GM12878 (cell line): ENCODE measurements at regions not wholly inside any gene's neighbourhood (a gene's known extent, or its start where the extent isn't known, plus 50 kb on each side); places are given as distances from the start of the nearest gene placed in this dataset.

Experiments
- ATAC-seq: fragments of 200-7000 bp; cut with Tn5 transposase; 3 replicates; pipeline ENCODE4 v1.9.1; 2020; ENCODE audit warnings: mild to moderate bottlenecking, moderate library complexity
- BruUV-seq: library from RNA; stranded (reverse); fragments of 400-500 nt; replicated peaks from 2 replicates; lab custom pipeline; 2021; lab: Mats Ljungman, UMichigan
- CTCF ChIA-PET: fragments of 300-600 bp; sonication (Branson Sonifier 250); formaldehyde crosslinking; extraction: SDS; loops from one replicate; lab custom pipeline; 2021; ENCODE audit warnings: inconsistent platforms; lab: Yijun Ruan, JAX
- POLR2A ChIA-PET: fragments of 350-600 bp; formaldehyde crosslinking; extraction: SDS; loops from one replicate; lab custom pipeline; 2021; ENCODE audit warnings: inconsistent platforms; lab: Charles Lee
- RAD21 ChIA-PET: fragments of 300-600 bp; sonication (Branson Sonifier 250); formaldehyde crosslinking; loops from one replicate; lab custom pipeline; 2023; ENCODE audit warnings: antibody characterized with exemption; ENCODE audit not compliant: unreplicated experiment; lab: Charles Lee
- SMC1A ChIA-PET: fragments of 300-600 bp; sonication (Branson Sonifier 250); formaldehyde crosslinking; loops from one replicate; lab custom pipeline; 2023; ENCODE audit not compliant: unreplicated experiment, uncharacterized antibody; lab: Charles Lee
- DNase-seq: peaks from one replicate; pipeline ENCODE4 v3.0.0-alpha.2; 2011; ENCODE audit warnings: low read depth, low spot score
- FAIRE-seq: peaks from 3 replicates; lab custom pipeline; 2011; peaks lifted over from hg19 to GRCh38; lab: Jason Lieb, UNC
- H2AFZ ChIP-seq: 2 replicates; pipeline ENCODE4 v1.6.0; 2011; ENCODE audit warnings: low read depth, low read length, control low read depth; ENCODE audit not compliant: control insufficient read depth
- H3K27ac ChIP-seq: 2 replicates; pipeline ENCODE4 v1.5.1; 2011; ENCODE audit warnings: control low read depth; ENCODE audit not compliant: control insufficient read depth, insufficient read depth
- H3K27me3 ChIP-seq, 2 experiments: replicated peaks in 1 of 2; 2 replicates each; pipeline versions ENCODE4 v1.6.0 to v1.6.1; 2011; ENCODE audit warnings: low read length in 1 of 2; ENCODE audit not compliant: control insufficient read depth in 2 of 2, insufficient read depth in 2 of 2
- H3K36me3 ChIP-seq, 2 experiments: 2 replicates each; pipeline ENCODE4 v1.5.1; 2011; ENCODE audit warnings: low read length in 1 of 2; ENCODE audit not compliant: control insufficient read depth in 2 of 2, insufficient read depth in 2 of 2
- H3K4me1 ChIP-seq: 2 replicates; pipeline ENCODE4 v1.6.1; 2011; ENCODE audit warnings: mild to moderate bottlenecking, low read length, moderate library complexity, mixed read lengths; ENCODE audit not compliant: control insufficient read depth, insufficient read depth
- H3K4me2 ChIP-seq: 2 replicates; pipeline ENCODE4 v1.6.0; 2011; ENCODE audit warnings: control low read depth; ENCODE audit not compliant: control insufficient read depth, insufficient read depth
- H3K4me3 ChIP-seq: fragments of 200-600 bp; sonication (generic); 2 replicates; pipeline ENCODE4 v1.5.1; 2016
- H3K79me2 ChIP-seq: 2 replicates; pipeline ENCODE4 v1.6.0; 2011; ENCODE audit warnings: low read length; ENCODE audit not compliant: control insufficient read depth, insufficient read depth
- H3K9ac ChIP-seq: 2 replicates; pipeline ENCODE4 v1.8.0; 2011; ENCODE audit warnings: low read length, control low read depth, mixed read lengths; ENCODE audit not compliant: control insufficient read depth, insufficient read depth
- H3K9me3 ChIP-seq: replicated peaks from 3 replicates; pipeline ENCODE4 v1.5.1; 2011; ENCODE audit warnings: mild to moderate bottlenecking, low read length; ENCODE audit not compliant: control insufficient read depth, insufficient read depth
- H4K20me1 ChIP-seq: 2 replicates; pipeline ENCODE4 v1.6.0; 2011; ENCODE audit not compliant: control insufficient read depth, insufficient read depth
- BCL11A ChIP-seq: IDR thresholded peaks from 2 replicates; pipeline ENCODE4 v1.6.1; 2011; ENCODE audit warnings: low read depth, low read length
- BMI1 ChIP-seq: fragments of 450-650 bp; IDR thresholded peaks from 2 replicates; pipeline ENCODE4 v1.6.1; 2016; ENCODE audit warnings: mild to moderate bottlenecking, moderate library complexity, borderline replicate concordance
- E4F1 ChIP-seq: fragments of 450-650 bp; IDR thresholded peaks from 2 replicates; pipeline ENCODE4 v1.6.1; 2018; ENCODE audit warnings: borderline replicate concordance, mild to moderate bottlenecking; ENCODE audit not compliant: partially characterized antibody
- ESRRA ChIP-seq: IDR thresholded peaks from 2 replicates; pipeline ENCODE4 v1.6.1; 2012; ENCODE audit warnings: mild to moderate bottlenecking, low read length, improper control_type of control experiment
- FOS ChIP-seq: IDR thresholded peaks from 3 replicates; pipeline ENCODE4 v1.6.1; 2011; ENCODE audit warnings: borderline replicate concordance; ENCODE audit not compliant: insufficient read length; ENCODE audit errors: extremely low read depth
- FOXK2 ChIP-seq: fragments of 450-650 bp; IDR thresholded peaks from 2 replicates; pipeline ENCODE4 v1.6.1; 2017; ENCODE audit warnings: mild to moderate bottlenecking, moderate library complexity
- IKZF1 ChIP-seq: fragments of 450-650 bp; conservative IDR thresholded peaks from 2 replicates; pipeline ENCODE4 v1.6.1; 2017; ENCODE audit warnings: antibody characterized with exemption, mild to moderate bottlenecking
- KAT2A ChIP-seq: conservative IDR thresholded peaks from 2 replicates; pipeline ENCODE4 v1.6.1; 2011; ENCODE audit warnings: low read depth, low read length; ENCODE audit not compliant: control insufficient read depth
- MAX ChIP-seq: IDR thresholded peaks from 2 replicates; pipeline ENCODE4 v1.6.1; 2012; ENCODE audit warnings: low read depth, low read length, improper control_type of control experiment
- NKRF ChIP-seq: fragments of 450-650 bp; conservative IDR thresholded peaks from 2 replicates; pipeline ENCODE4 v1.6.1; 2017; ENCODE audit warnings: mild to moderate bottlenecking, moderate library complexity
- PAX5 ChIP-seq: IDR thresholded peaks from 2 replicates; pipeline ENCODE4 v1.6.1; 2011; ENCODE audit warnings: low read depth, low read length, borderline replicate concordance
- POLR2A ChIP-seq: IDR thresholded peaks from 2 replicates; pipeline ENCODE4 v1.6.1; 2011; ENCODE audit warnings: low read depth, mild to moderate bottlenecking, low read length
- POU2F2 ChIP-seq: IDR thresholded peaks from 3 replicates; pipeline ENCODE4 v1.6.1; 2011; ENCODE audit warnings: low read depth, mild to moderate bottlenecking, low read length, borderline replicate concordance
- RELB ChIP-seq: fragments of 450-650 bp; IDR thresholded peaks from 2 replicates; pipeline ENCODE4 v1.6.1; 2017; ENCODE audit warnings: low read depth, mild to moderate bottlenecking, moderate library complexity
- RFX5 ChIP-seq: IDR thresholded peaks from 2 replicates; pipeline ENCODE4 v1.6.1; 2011; ENCODE audit warnings: low read depth, low read length, improper control_type of control experiment
- SMARCA5 ChIP-seq: fragments of 450-650 bp; IDR thresholded peaks from 2 replicates; pipeline ENCODE4 v1.6.1; 2017; ENCODE audit warnings: mild to moderate bottlenecking
- SREBF1 ChIP-seq: IDR thresholded peaks from 2 replicates; pipeline ENCODE4 v1.6.1; 2012; ENCODE audit warnings: mild to moderate bottlenecking, low read length
- TAF1 ChIP-seq: IDR thresholded peaks from 2 replicates; pipeline ENCODE4 v1.6.1; 2011; ENCODE audit warnings: mild to moderate bottlenecking, low read depth, low read length, borderline replicate concordance
- ZNF24 ChIP-seq: fragments of 450-650 bp; IDR thresholded peaks from 2 replicates; pipeline ENCODE4 v1.6.1; 2017; ENCODE audit warnings: antibody characterized with exemption, mild to moderate bottlenecking
- WGBS: methylation state at CpG from one replicate; pipeline ENCODE4 v1.1.6; 2016; ENCODE audit warnings: low lambda C conversion rate; ENCODE audit not compliant: insufficient replicate concordance, insufficient coverage; ENCODE audit errors: missing lambda C conversion rate; 5-methylcytosine and 5-hydroxymethylcytosine counted together
- in situ Hi-C: fragments of 300-500 bp; cut with MboI; formaldehyde crosslinking; loops from 9 replicates; pipeline ENCODE4 v1.14.3; 2018; ENCODE audit warnings: mixed read lengths
- intact Hi-C: fragments of 100-400 bp; cut with micrococcal nuclease; formaldehyde crosslinking; loops from one replicate; pipeline ENCODE4 v1.14.2; 2022; ENCODE audit not compliant: unreplicated experiment

- TF ChIP-seq RELB (no peak), SREBF1 (no peak), RFX5 (no peak)
Observed at GRCh38 chr2:172333235-172333977, 94.0 kb upstream of the ITGA6 start (continued).

- DNase-seq (no peak), ATAC-seq (no peak), FAIRE-seq (no peak)
- Histone ChIP-seq H3K27ac (no peak overlapping the region), H3K9me3 (no peaks in the 10 kb centered on the region), H3K4me2 (no peak overlapping the region), H3K4me1 (no peaks in the 10 kb centered on the region), H3K4me3 (no peak overlapping the region), H4K20me1 (no peaks in the 10 kb centered on the region), H2AFZ (no peak overlapping the region), H3K36me3 (no peaks in the 10 kb centered on the region), H3K27me3 (peaks cover 0 to 4% of the 10 kb centered on the region in 2 experiments; a peak in 1 of 4 replicates), H3K9ac (no peak overlapping the region), H3K79me2 (no peaks in the 10 kb centered on the region)
- in situ Hi-C loops (no loop called here), intact Hi-C loops (no loop called here)
- SMC1A ChIA-PET = no interaction called here
- RAD21 ChIA-PET = no interaction called here
- WGBS = 0% methylated on average over 1 of the region's 1 CpG
- CTCF ChIA-PET = no interaction called here
- BruUV-seq = no TSS peak
- POLR2A ChIA-PET = no interaction called here
- TF ChIP-seq BMI1 = no peak
- TF ChIP-seq ESRRA = no peak
- TF ChIP-seq FOXK2 = no peak
- TF ChIP-seq KAT2A = no peak
- TF ChIP-seq FOS = no peak
- no peak for TF ChIP-seq NKRF
- no peak for TF ChIP-seq SMARCA5
- TF ChIP-seq POU2F2 = no peak
- TF ChIP-seq BCL11A = no peak
- no peak for TF ChIP-seq PAX5
- TF ChIP-seq TAF1 = no peak
- TF ChIP-seq IKZF1 = no peak
- TF ChIP-seq ZNF24 = no peak
- no peak for TF ChIP-seq POLR2A
- no peak for TF ChIP-seq MAX
- no peak for TF ChIP-seq E4F1
Observed at GRCh38 chr2:172333978-172334330, 93.4 kb upstream of the ITGA6 start.
